Loucy (cell line): ENCODE measurements at regions not wholly inside any gene's neighbourhood (a gene's known extent, or its start where the extent isn't known, plus 50 kb on each side); places are given as distances from the start of the nearest gene placed in this dataset.

Experiments
- EZH2phosphoT487 ChIP-seq: fragments of 200-600 bp; IDR thresholded peaks from 2 replicates; pipeline ENCODE4 v1.6.1; 2018; ENCODE audit warnings: antibody characterized with exemption, mild to moderate bottlenecking, moderate library complexity, borderline replicate concordance
- TF ChIP-seq, protein P1 (sequence below): fragments of 200-600 bp; sonication (generic); conservative IDR thresholded peaks from 2 replicates; pipeline ENCODE4 v1.5.1; 2014; ENCODE audit warnings: mild to moderate bottlenecking, antibody characterized with exemption, low read length

- TF ChIP-seq, protein P1, sequence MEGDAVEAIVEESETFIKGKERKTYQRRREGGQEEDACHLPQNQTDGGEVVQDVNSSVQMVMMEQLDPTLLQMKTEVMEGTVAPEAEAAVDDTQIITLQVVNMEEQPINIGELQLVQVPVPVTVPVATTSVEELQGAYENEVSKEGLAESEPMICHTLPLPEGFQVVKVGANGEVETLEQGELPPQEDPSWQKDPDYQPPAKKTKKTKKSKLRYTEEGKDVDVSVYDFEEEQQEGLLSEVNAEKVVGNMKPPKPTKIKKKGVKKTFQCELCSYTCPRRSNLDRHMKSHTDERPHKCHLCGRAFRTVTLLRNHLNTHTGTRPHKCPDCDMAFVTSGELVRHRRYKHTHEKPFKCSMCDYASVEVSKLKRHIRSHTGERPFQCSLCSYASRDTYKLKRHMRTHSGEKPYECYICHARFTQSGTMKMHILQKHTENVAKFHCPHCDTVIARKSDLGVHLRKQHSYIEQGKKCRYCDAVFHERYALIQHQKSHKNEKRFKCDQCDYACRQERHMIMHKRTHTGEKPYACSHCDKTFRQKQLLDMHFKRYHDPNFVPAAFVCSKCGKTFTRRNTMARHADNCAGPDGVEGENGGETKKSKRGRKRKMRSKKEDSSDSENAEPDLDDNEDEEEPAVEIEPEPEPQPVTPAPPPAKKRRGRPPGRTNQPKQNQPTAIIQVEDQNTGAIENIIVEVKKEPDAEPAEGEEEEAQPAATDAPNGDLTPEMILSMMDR = no peak
- no peak for TF ChIP-seq EZH2phosphoT487
Observed at GRCh38 chr2:19623488-19623887, 265.1 kb upstream of the OSR1 start.
